Esophagus squamous epithelium (tissue), 5 donors: ENCODE measurements at regions not wholly inside any gene's neighbourhood (a gene's known extent, or its start where the extent isn't known, plus 50 kb on each side); places are given as distances from the start of the nearest gene placed in this dataset.
"Not testable (repeated sequence)": the region's sequence is repeated elsewhere in the genome, so short reads cannot be mapped to it uniquely, and the experiment has no call there.

Experiments
- DNase-seq: peaks from one replicate; lab custom pipeline; 2025; lab: John Stamatoyannopoulos, UW
- H3K27ac ChIP-seq, 4 donors: fragments of 200-600 bp; sonication (generic); one replicate each; pipeline ENCODE4 v1.5.1; 2016 to 2019; ENCODE audit warnings: mild to moderate bottlenecking in 1 of 4
- H3K27me3 ChIP-seq, 4 donors: fragments of 200-600 bp; sonication (generic); 1 replicate in 3 of 4; 2 replicates in 1 of 4; pipeline versions ENCODE4 v1.5.1 to v1.6.0; 2017 to 2021; ENCODE audit warnings: antibody characterized with exemption in 1 of 4
- H3K36me3 ChIP-seq, 3 donors: fragments of 200-600 bp; sonication (generic); one replicate each; pipeline ENCODE4 v1.5.1; 2016 to 2019
- H3K4me1 ChIP-seq, 3 donors: fragments of 200-600 bp; sonication (generic); one replicate each; pipeline ENCODE4 v1.5.1; 2017 to 2019
- H3K4me3 ChIP-seq, 4 donors: fragments of 200-600 bp; sonication (generic); 1 replicate in 3 of 4; 2 replicates in 1 of 4; pipeline ENCODE4 v1.5.1; 2016 to 2019; ENCODE audit warnings: mild to moderate bottlenecking in 2 of 4, moderate library complexity in 1 of 4
- H3K9me3 ChIP-seq, 3 donors: fragments of 200-600 bp; sonication (generic); one replicate each; pipeline ENCODE4 v1.5.1; 2016 to 2019
- POLR2A ChIP-seq, 4 donors: fragments of 450-650 bp; IDR thresholded peaks; one replicate each; pipeline ENCODE4 v1.6.1; 2017; ENCODE audit warnings: antibody characterized with exemption in 4 of 4, mild to moderate bottlenecking in 4 of 4, moderate library complexity in 3 of 4
- WGBS, 2 donors: methylation state at CpG; one replicate each; pipeline ENCODE4 v1.1.5; 2018; 5-methylcytosine and 5-hydroxymethylcytosine counted together
- intact Hi-C: fragments of 100-400 bp; cut with DNase I; formaldehyde crosslinking; loops from one replicate; pipeline ENCODE4 v1.15.0; 2022
- TF ChIP-seq, protein P1 (sequence below), 6 experiments: fragments of 450-650 bp in 4 of 6; fragments of 200-600 bp in 2 of 6; sonication (generic) in 2 of 6; IDR thresholded peaks; one replicate each; pipeline ENCODE4 v1.5.1; 2016 to 2019; ENCODE audit warnings: antibody characterized with exemption in 6 of 6, mild to moderate bottlenecking in 4 of 6, moderate library complexity in 4 of 6
- donor health status: DM: yes; HTN: yes; CAD: no.

DNA sequence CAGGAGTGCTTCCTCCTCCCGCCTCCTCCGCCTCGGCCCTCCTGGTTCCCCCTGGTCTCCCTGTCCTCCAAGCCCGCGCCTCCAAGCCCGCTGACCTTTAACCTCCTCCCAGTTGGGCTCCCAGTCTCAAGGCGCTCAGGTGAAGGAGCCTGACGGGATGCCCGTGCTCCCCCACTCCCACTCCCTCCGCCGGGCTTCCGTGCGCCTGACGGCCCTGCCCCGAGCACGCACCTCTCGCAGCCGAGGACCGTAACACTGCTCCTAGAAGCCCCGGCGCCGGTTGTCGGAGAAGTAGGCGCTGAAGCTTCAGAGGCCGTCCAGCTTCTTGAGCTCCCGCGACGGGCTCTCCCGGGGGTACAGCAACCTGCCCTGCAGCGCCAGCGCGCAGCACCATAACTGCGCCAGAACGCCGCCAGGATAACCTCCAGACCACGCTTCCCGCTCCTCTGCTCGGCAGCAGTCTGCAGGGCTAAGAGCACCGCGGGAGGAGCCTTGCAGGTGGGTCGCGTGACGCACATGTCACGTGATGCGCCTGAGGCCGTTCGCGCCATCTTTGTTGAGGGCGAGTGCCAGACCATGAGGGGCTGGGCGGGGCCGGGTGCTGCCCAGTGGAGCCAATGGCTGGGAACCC is 71.0 kb upstream of the ZNF479 start:
- intact Hi-C loops = loop anchor here (10.0 kb wide), 1 partner anchor 58 kb away; no protein-coding TSS in a partner anchor
- H3K9me3 ChIP-seq = peaks cover 0 to 36% (median 10%) of the 10 kb centered on the region in 3 donors
- 47 to 65% methylated on average over 8 to 12 of the region's 51 CpGs for WGBS, 2 donors
- no peaks in the 10 kb centered on the region for H3K36me3 ChIP-seq
- no peak for TF ChIP-seq POLR2A (IDR thresholded peaks at IDR 0.05)
- TF ChIP-seq, protein P1, sequence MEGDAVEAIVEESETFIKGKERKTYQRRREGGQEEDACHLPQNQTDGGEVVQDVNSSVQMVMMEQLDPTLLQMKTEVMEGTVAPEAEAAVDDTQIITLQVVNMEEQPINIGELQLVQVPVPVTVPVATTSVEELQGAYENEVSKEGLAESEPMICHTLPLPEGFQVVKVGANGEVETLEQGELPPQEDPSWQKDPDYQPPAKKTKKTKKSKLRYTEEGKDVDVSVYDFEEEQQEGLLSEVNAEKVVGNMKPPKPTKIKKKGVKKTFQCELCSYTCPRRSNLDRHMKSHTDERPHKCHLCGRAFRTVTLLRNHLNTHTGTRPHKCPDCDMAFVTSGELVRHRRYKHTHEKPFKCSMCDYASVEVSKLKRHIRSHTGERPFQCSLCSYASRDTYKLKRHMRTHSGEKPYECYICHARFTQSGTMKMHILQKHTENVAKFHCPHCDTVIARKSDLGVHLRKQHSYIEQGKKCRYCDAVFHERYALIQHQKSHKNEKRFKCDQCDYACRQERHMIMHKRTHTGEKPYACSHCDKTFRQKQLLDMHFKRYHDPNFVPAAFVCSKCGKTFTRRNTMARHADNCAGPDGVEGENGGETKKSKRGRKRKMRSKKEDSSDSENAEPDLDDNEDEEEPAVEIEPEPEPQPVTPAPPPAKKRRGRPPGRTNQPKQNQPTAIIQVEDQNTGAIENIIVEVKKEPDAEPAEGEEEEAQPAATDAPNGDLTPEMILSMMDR (IDR thresholded peaks at IDR 0.05) = no peak
- DNase-seq = no peak
- no peak overlapping the region for H3K4me3 ChIP-seq
- no peaks in the 10 kb centered on the region for H3K4me1 ChIP-seq
- H3K27ac ChIP-seq = no peak overlapping the region
- H3K27me3 ChIP-seq = no peaks in the 10 kb centered on the region

DNA sequence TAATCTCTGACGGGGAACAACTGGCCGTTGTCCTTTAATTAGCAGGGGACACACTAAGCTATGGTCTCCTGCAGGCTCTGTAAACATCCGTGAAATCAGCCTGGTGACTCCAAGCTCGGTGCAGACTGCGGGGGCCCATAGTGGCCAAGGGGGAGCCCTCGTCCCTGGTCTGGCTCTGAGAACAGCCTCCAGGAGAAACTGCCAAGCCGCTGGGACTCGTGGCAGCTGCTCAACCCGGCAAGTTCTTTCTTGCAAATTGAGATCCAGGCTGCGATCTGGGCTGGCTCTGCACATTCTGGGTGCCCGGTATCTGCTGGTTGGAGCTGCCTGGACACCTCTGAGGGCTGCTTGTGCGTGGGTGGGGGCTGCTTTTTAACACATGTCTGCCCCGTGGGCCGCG is 71.6 kb upstream of the ZNF479 start:
- not testable (repeated sequence) for H3K27ac ChIP-seq, H3K4me1 ChIP-seq, H3K27me3 ChIP-seq, H3K4me3 ChIP-seq, DNase-seq, H3K36me3 ChIP-seq
- peaks cover 0 to 33% (median 16%) of the 10 kb centered on the region in 3 donors for H3K9me3 ChIP-seq
- WGBS, 2 donors = 63 to 70% methylated on average over 2 to 9 of the region's 15 CpGs
- intact Hi-C loops = loop anchor here (10.0 kb wide), 1 partner anchor 59 kb away; no protein-coding TSS in a partner anchor

DNA sequence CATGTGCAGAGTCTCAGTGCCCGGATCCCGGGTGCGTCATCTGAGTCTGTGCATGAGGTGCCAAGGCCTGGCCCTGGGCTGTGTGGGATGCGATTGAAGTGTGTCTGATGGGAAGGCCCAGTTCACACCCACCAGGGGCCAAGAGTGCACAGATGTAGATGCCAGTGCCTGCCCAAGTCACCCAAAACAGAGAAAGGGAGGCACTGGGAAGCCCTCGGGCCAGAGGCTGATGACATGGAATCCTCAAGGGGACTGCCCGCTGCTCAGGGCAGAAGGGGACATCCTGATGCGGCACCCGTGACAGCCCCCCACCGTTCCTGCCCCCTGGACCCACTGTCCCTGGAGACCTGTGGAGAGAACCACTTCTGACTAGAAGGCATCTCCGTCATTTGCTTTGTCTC is 72.2 kb upstream of the ZNF479 start:
- Histone ChIP-seq H3K4me1 (no peaks in the 10 kb centered on the region), H3K36me3 (no peaks in the 10 kb centered on the region), H3K9me3 (peaks cover 0 to 31% (median 22%) of the 10 kb centered on the region in 3 donors), H3K27ac (no peak overlapping the region), H3K27me3 (no peaks in the 10 kb centered on the region), H3K4me3 (no peak overlapping the region)
- intact Hi-C loops = loop anchor here (10.0 kb wide), 1 partner anchor 60 kb away; no protein-coding TSS in a partner anchor
- no peak for DNase-seq
- TF ChIP-seq POLR2A (IDR thresholded peaks at IDR 0.05) = no peak
- TF ChIP-seq, protein P1 (IDR thresholded peaks at IDR 0.05) = no peak
- 73% methylated on average over 6 of the region's 10 CpGs; no CpG with 5 or more reads in 1 of the 2 donors for WGBS, 2 donors

DNA sequence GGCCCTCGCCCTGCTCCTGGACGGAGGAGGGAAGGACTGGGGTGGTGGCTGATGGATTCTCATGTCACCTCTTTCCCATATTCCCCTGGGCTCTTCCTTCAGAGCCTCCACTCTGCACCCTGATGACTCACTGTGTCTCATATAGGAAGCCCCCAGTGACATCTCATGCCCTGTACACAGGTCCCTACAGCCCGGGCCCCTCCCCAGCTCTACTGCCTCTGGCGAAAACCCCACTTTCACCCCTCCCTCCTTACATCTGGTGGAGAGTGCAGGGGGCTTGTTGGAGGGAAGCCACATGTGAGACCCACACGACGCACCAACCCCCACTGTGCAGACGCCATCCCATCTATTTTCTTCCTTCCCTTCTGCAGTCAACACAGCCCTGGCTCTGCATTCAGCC is 72.8 kb upstream of the ZNF479 start:
- 88 to 92% methylated on average over 5 to 7 of the region's 7 CpGs for WGBS, 2 donors
- Histone ChIP-seq H3K4me1 (no peaks in the 10 kb centered on the region), H3K4me3 (no peak overlapping the region), H3K27me3 (no peaks in the 10 kb centered on the region), H3K9me3 (peaks cover 0 to 31% (median 22%) of the 10 kb centered on the region in 3 donors), H3K36me3 (no peaks in the 10 kb centered on the region), H3K27ac (no peak overlapping the region)
- no peak for TF ChIP-seq POLR2A (IDR thresholded peaks at IDR 0.05)
- TF ChIP-seq, protein P1 (IDR thresholded peaks at IDR 0.05) = no peak
- intact Hi-C loops = loop anchor here (10.0 kb wide), 1 partner anchor 60 kb away; no protein-coding TSS in a partner anchor
- DNase-seq = no peak

DNA sequence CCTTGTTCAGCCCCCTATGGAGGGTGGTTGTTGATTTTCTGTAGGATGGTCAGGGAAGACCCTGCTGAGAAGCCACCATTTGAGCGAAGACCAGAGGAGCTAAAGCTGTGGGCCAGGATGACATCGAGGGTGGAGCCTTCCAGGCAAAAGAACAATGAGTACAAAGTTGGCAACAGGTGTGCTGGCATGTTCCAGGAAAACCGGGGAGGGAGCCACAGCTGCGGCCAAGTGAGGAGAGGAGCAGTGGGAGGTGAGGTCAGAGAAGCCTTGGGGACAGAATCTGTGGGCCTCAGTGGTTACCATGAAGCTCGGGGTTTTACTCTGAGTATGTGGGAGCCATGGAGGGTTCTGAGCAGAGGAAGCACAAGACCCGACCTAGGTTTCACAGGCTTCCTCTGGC is 75.6 kb upstream of the ZNF479 start:
- H3K4me1 ChIP-seq = no peaks in the 10 kb centered on the region
- H3K36me3 ChIP-seq = no peaks in the 10 kb centered on the region
- H3K4me3 ChIP-seq = no peak overlapping the region
- H3K27me3 ChIP-seq = no peaks in the 10 kb centered on the region
- H3K9me3 ChIP-seq = peaks cover 0 to 46% (median 18%) of the 10 kb centered on the region in 3 donors
- DNase-seq = no peak
- 54 to 64% methylated on average over 6 of the region's 6 CpGs for WGBS, 2 donors
- TF ChIP-seq, protein P1 (IDR thresholded peaks at IDR 0.05) = no peak
- TF ChIP-seq POLR2A (IDR thresholded peaks at IDR 0.05) = no peak
- no peak overlapping the region for H3K27ac ChIP-seq
- intact Hi-C loops = loop anchor here (10.0 kb wide), 1 partner anchor 63 kb away; no protein-coding TSS in a partner anchor
